PC-3 (cell line): ENCODE measurements at regions not wholly inside any gene's neighbourhood (a gene's known extent, or its start where the extent isn't known, plus 50 kb on each side); places are given as distances from the start of the nearest gene placed in this dataset.

Source experiments
- CTCF ChIP-seq: fragments of 300-600 bp; sonication (generic); conservative IDR thresholded peaks from 2 replicates; pipeline ENCODE4 v1.5.1; 2017; ENCODE audit warnings: antibody characterized with exemption, low read depth, mild to moderate bottlenecking, low read length
- EZH2 ChIP-seq: fragments of 300-600 bp; sonication (generic); IDR thresholded peaks from one replicate; pipeline ENCODE4 v1.6.1; 2017; ENCODE audit warnings: antibody characterized with exemption, mild to moderate bottlenecking, low read length; ENCODE audit not compliant: unreplicated experiment
- EZH2phosphoT487 ChIP-seq: fragments of 300-600 bp; sonication (generic); IDR thresholded peaks from 2 replicates; pipeline ENCODE4 v1.6.1; 2018; ENCODE audit warnings: mild to moderate bottlenecking, antibody characterized with exemption, low read length, borderline replicate concordance

DNA sequence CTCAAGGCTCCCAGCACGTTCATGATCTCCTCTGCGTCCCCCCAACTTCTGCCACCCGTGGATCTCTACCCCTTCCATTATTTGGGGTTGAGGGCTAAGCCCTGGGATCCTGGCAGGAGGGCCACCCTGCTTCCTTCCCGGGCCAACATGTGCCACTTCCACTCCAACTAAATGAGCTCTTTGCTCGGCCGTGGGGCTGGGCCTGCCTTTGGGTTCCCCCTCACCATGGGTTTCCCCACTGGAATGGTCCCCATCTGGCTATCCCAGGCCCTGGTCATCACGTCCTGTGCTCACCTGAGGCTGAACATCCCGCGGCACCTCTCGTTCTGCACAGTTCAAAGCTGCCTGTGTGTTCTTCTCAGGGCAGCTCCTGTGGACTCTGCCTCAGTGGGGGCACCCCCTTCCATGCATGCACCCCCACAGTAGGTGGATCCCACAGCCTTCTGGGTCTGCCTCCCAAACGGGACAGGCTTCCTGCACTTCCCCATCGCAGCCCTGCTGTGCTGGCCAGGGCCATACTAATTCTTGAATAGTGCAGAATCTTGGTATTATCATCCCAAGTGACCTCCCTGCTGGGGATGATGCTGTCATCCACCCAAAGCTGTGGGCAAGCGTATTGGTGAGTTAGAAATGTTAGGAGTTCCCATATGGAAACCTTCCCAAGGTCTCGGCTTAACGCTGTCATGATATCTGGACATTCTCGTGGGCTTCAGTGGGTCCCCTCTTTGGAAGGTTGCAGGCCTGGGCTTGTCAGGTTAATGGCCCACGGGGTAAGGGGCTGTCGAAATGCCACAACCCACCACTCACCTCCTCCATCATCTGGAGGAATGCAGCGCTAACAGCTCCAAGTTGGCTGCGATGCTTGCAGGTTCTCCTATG lies 150.5 kb upstream of the TWIST2 start:
- no peak for TF ChIP-seq EZH2
- TF ChIP-seq CTCF: no peak
- TF ChIP-seq EZH2phosphoT487: no peak
